CD4-positive, alpha-beta memory T cell (primary cell): ENCODE measurements at regions not wholly inside any gene's neighbourhood (a gene's known extent, or its start where the extent isn't known, plus 50 kb on each side); places are given as distances from the start of the nearest gene placed in this dataset.

ENCODE experiments used
- CTCF ChIA-PET: fragments of 350-600 bp; sonication (Branson Sonifier 250); formaldehyde crosslinking; loops from one replicate; lab custom pipeline; 2021; ENCODE audit warnings: inconsistent platforms; ENCODE audit not compliant: partially characterized antibody; lab: Charles Lee
- POLR2A ChIA-PET: fragments of 350-600 bp; sonication (Branson Sonifier 250); formaldehyde crosslinking; loops from one replicate; lab custom pipeline; 2021; ENCODE audit not compliant: partially characterized antibody; lab: Charles Lee
- DNase-seq, 5 donors: peaks; one replicate each; pipeline versions ENCODE4 v3.0.0 to v3.0.0-alpha.2; 2020 to 2022; ENCODE audit warnings: mixed read lengths in 1 of 5
- H3K27ac ChIP-seq: one replicate; pipeline ENCODE4 v1.7.0; 2013; ENCODE audit warnings: low read depth, low read length
- H3K27me3 ChIP-seq: 2 replicates; pipeline ENCODE4 v1.7.0; 2013; ENCODE audit warnings: mild to moderate bottlenecking, low read length, moderate library complexity; ENCODE audit not compliant: insufficient read depth
- H3K36me3 ChIP-seq: 2 replicates; pipeline ENCODE4 v1.7.0; 2013; ENCODE audit warnings: mild to moderate bottlenecking, low read length, moderate library complexity; ENCODE audit not compliant: insufficient read depth
- H3K4me1 ChIP-seq: 2 replicates; pipeline ENCODE4 v1.7.0; 2013; ENCODE audit warnings: mild to moderate bottlenecking, low read length, moderate library complexity; ENCODE audit not compliant: insufficient read depth
- H3K4me3 ChIP-seq, 2 donors: one replicate each; pipeline ENCODE4 v1.7.0; 2013; ENCODE audit warnings: low read length in 2 of 2, mild to moderate bottlenecking in 1 of 2
- H3K9me3 ChIP-seq, 2 donors: one replicate each; pipeline ENCODE4 v1.7.0; 2013; ENCODE audit warnings: low read length in 2 of 2, control low read depth in 1 of 2; ENCODE audit not compliant: control insufficient read depth in 1 of 2
- H3K27ac Mint-ChIP-seq, 7 donors: one replicate each; pipeline ENCODE4 v1.8.0; 2020 to 2021; ENCODE audit warnings: mixed read lengths in 7 of 7, mild to moderate bottlenecking in 6 of 7, inconsistent platforms in 3 of 7, moderate library complexity in 3 of 7
- H3K27me3 Mint-ChIP-seq, 2 donors: one replicate each; pipeline ENCODE4 v1.8.0; 2020 to 2021; ENCODE audit warnings: mixed read lengths in 2 of 2
- H3K36me3 Mint-ChIP-seq, 2 donors: one replicate each; pipeline ENCODE4 v1.8.0; 2020 to 2021; ENCODE audit warnings: mixed read lengths in 2 of 2, inconsistent platforms in 1 of 2, mild to moderate bottlenecking in 1 of 2
- H3K4me1 Mint-ChIP-seq, 4 donors: one replicate each; pipeline ENCODE4 v1.8.0; 2020 to 2021; ENCODE audit warnings: mixed read lengths in 4 of 4, mild to moderate bottlenecking in 1 of 4
- H3K4me3 Mint-ChIP-seq, 8 donors: one replicate each; pipeline ENCODE4 v1.8.0; 2020 to 2021; ENCODE audit warnings: mixed read lengths in 8 of 8, mild to moderate bottlenecking in 7 of 8, moderate library complexity in 6 of 8, inconsistent platforms in 3 of 8
- H3K9me3 Mint-ChIP-seq, 8 donors: one replicate each; pipeline ENCODE4 v1.8.0; 2020 to 2021; ENCODE audit warnings: mixed read lengths in 8 of 8, mild to moderate bottlenecking in 5 of 8, inconsistent platforms in 3 of 8, moderate library complexity in 1 of 8
- intact Hi-C: fragments of 100-400 bp; cut with micrococcal nuclease; formaldehyde crosslinking; loops from one replicate; pipeline ENCODE4 v1.15.1; 2023

GRCh38 chr12:114616081-114616480, 67.9 kb downstream of the TBX3 start:
- ChIA-PET POLR2A (no interaction called here), CTCF (no interaction called here)
- H3K36me3 Mint-ChIP-seq: no peaks in the 10 kb centered on the region
- Histone ChIP-seq H3K27ac (no peak overlapping the region), H3K4me1 (no peaks in the 10 kb centered on the region), H3K9me3 (no peaks in the 10 kb centered on the region), H3K4me3 (no peak overlapping the region), H3K27me3 (no peaks in the 10 kb centered on the region), H3K36me3 (no peaks in the 10 kb centered on the region)
- H3K27ac Mint-ChIP-seq: no peak overlapping the region
- intact Hi-C loops: no loop called here
- H3K9me3 Mint-ChIP-seq: peaks cover 3 to 24% (median 8%) of the 10 kb centered on the region in 8 donors
- no peak overlapping the region for H3K4me3 Mint-ChIP-seq
- H3K4me1 Mint-ChIP-seq: no peaks in the 10 kb centered on the region
- H3K27me3 Mint-ChIP-seq: peaks cover 2 to 6% of the 10 kb centered on the region in 2 donors
- DNase-seq: no peak

GRCh38 chr12:114614040-114614439, 69.9 kb downstream of the TBX3 start:
- Histone ChIP-seq H3K9me3 (no peaks in the 10 kb centered on the region), H3K4me3 (no peak overlapping the region), H3K27me3 (no peaks in the 10 kb centered on the region), H3K4me1 (no peaks in the 10 kb centered on the region), H3K27ac (no peak overlapping the region), H3K36me3 (no peaks in the 10 kb centered on the region)
- Mint-ChIP-seq H3K27ac (no peak overlapping the region), H3K4me1 (no peaks in the 10 kb centered on the region), H3K9me3 (peaks cover 3 to 24% (median 8%) of the 10 kb centered on the region in 8 donors), H3K4me3 (no peak overlapping the region), H3K27me3 (peaks cover 2 to 6% of the 10 kb centered on the region in 2 donors), H3K36me3 (no peaks in the 10 kb centered on the region)
- CTCF ChIA-PET: no interaction called here
- POLR2A ChIA-PET: no interaction called here
- no peak for DNase-seq
- intact Hi-C loops: no loop called here

- Histone ChIP-seq H3K4me3 (no peak overlapping the region), H3K4me1 (no peaks in the 10 kb centered on the region), H3K36me3 (no peaks in the 10 kb centered on the region), H3K27me3 (no peaks in the 10 kb centered on the region), H3K27ac (no peak overlapping the region), H3K9me3 (no peaks in the 10 kb centered on the region)
- Mint-ChIP-seq H3K36me3 (no peaks in the 10 kb centered on the region), H3K4me1 (no peaks in the 10 kb centered on the region), H3K4me3 (no peak overlapping the region), H3K27ac (no peak overlapping the region), H3K27me3 (peaks cover 2 to 4% of the 10 kb centered on the region in 2 donors), H3K9me3 (peaks cover 0 to 22% (median 6%) of the 10 kb centered on the region in 8 donors)
- POLR2A ChIA-PET: no interaction called here
- CTCF ChIA-PET: no interaction called here
- intact Hi-C loops: no loop called here
- DNase-seq: no peak
Measured at GRCh38 chr12:114612062-114612461, 71.9 kb downstream of the TBX3 start.

- Mint-ChIP-seq H3K9me3 (peaks cover 0 to 22% (median 4%) of the 10 kb centered on the region in 8 donors), H3K4me3 (no peak overlapping the region), H3K36me3 (no peaks in the 10 kb centered on the region), H3K4me1 (no peaks in the 10 kb centered on the region), H3K27ac (no peak overlapping the region), H3K27me3 (peaks cover 0 to 4% of the 10 kb centered on the region in 2 donors)
- H3K27me3 ChIP-seq: no peaks in the 10 kb centered on the region
- intact Hi-C loops: no loop called here
- DNase-seq: no peak
- no peak overlapping the region for H3K27ac ChIP-seq
- H3K36me3 ChIP-seq: no peaks in the 10 kb centered on the region
- H3K9me3 ChIP-seq: no peaks in the 10 kb centered on the region
- POLR2A ChIA-PET: no interaction called here
- no peaks in the 10 kb centered on the region for H3K4me1 ChIP-seq
- CTCF ChIA-PET: interaction anchor here (1.5 kb wide), 1 partner anchor 12 kb away, joined by 3 read pairs; no protein-coding TSS in a partner anchor
- no peak overlapping the region for H3K4me3 ChIP-seq
Measured at GRCh38 chr12:114611145-114612018, 72.6 kb downstream of the TBX3 start.

GRCh38 chr12:114608509-114608908, 75.5 kb downstream of the TBX3 start:
- Mint-ChIP-seq H3K27ac (no peak overlapping the region), H3K36me3 (no peaks in the 10 kb centered on the region), H3K27me3 (peaks cover 0 to 3% of the 10 kb centered on the region in 2 donors), H3K4me1 (no peaks in the 10 kb centered on the region), H3K9me3 (peaks cover 0 to 8% (median 2%) of the 10 kb centered on the region in 8 donors), H3K4me3 (no peak overlapping the region)
- H3K36me3 ChIP-seq: no peaks in the 10 kb centered on the region
- intact Hi-C loops: no loop called here
- ChIA-PET POLR2A (no interaction called here), CTCF (no interaction called here)
- DNase-seq: no peak
- no peaks in the 10 kb centered on the region for H3K9me3 ChIP-seq
- H3K4me1 ChIP-seq: no peaks in the 10 kb centered on the region
- no peak overlapping the region for H3K4me3 ChIP-seq
- no peaks in the 10 kb centered on the region for H3K27me3 ChIP-seq
- no peak overlapping the region for H3K27ac ChIP-seq

- no peak for DNase-seq
- Mint-ChIP-seq H3K27ac (no peak overlapping the region), H3K4me3 (no peak overlapping the region), H3K4me1 (no peaks in the 10 kb centered on the region), H3K9me3 (peaks cover 0 to 4% (median 0%) of the 10 kb centered on the region in 8 donors), H3K36me3 (no peaks in the 10 kb centered on the region), H3K27me3 (peaks cover 0 to 3% of the 10 kb centered on the region in 2 donors)
- intact Hi-C loops: no loop called here
- Histone ChIP-seq H3K9me3 (no peaks in the 10 kb centered on the region), H3K36me3 (no peaks in the 10 kb centered on the region), H3K27ac (no peak overlapping the region), H3K4me1 (no peaks in the 10 kb centered on the region), H3K4me3 (no peak overlapping the region), H3K27me3 (no peaks in the 10 kb centered on the region)
- CTCF ChIA-PET: interaction anchor here (0.7 kb wide), 1 partner anchor 882 kb away, joined by 3 read pairs; no protein-coding TSS in a partner anchor
- POLR2A ChIA-PET: no interaction called here
Measured at GRCh38 chr12:114605918-114606317, 78.1 kb downstream of the TBX3 start.

GRCh38 chr12:114604606-114605005, 79.4 kb downstream of the TBX3 start:
- H3K4me3 ChIP-seq: no peak overlapping the region
- no peaks in the 10 kb centered on the region for H3K36me3 ChIP-seq
- Mint-ChIP-seq H3K4me1 (no peaks in the 10 kb centered on the region), H3K27ac (no peak overlapping the region), H3K9me3 (peaks cover 0 to 13% (median 0%) of the 10 kb centered on the region in 8 donors), H3K36me3 (no peaks in the 10 kb centered on the region), H3K27me3 (peaks cover 0 to 3% of the 10 kb centered on the region in 2 donors), H3K4me3 (no peak overlapping the region)
- POLR2A ChIA-PET: no interaction called here
- H3K27ac ChIP-seq: no peak overlapping the region
- no peaks in the 10 kb centered on the region for H3K4me1 ChIP-seq
- no peak for DNase-seq
- CTCF ChIA-PET: no interaction called here
- intact Hi-C loops: no loop called here
- H3K27me3 ChIP-seq: no peaks in the 10 kb centered on the region
- no peaks in the 10 kb centered on the region for H3K9me3 ChIP-seq
